HG02885 (cell line): ENCODE measurements at regions not wholly inside any gene's neighbourhood (a gene's known extent, or its start where the extent isn't known, plus 50 kb on each side); places are given as distances from the start of the nearest gene placed in this dataset.
"Not testable (repeated sequence)": the region's sequence is repeated elsewhere in the genome, so short reads cannot be mapped to it uniquely, and the experiment has no call there.

ENCODE experiments used
- ATAC-seq: cut with Tn5 transposase; IDR thresholded peaks from one replicate; pipeline ENCODE4 v1.9.1; 2021; ENCODE audit warnings: mild to moderate bottlenecking; ENCODE audit not compliant: unreplicated experiment, poor library complexity

DNA sequence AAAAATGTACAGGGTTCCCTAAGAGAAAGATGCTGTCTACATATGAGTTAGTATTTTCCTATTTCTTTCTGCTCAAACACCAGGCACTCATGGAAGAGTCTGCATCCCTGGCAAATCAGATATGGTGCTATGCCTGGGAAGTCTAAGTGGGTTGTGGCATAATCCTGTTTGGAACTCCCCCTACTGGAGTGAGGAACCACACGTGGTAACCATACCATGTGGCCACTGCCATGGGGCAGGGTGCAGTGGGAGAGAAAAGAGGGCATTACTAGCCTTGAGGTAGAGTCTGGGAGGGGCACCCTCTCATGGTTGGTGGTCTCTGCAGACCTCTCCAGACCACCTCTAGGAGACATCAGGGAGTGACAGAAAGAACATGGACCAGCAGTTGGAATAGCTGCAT lies 257.9 kb upstream of the ATP5MC3 start:
- no peak for ATAC-seq

DNA sequence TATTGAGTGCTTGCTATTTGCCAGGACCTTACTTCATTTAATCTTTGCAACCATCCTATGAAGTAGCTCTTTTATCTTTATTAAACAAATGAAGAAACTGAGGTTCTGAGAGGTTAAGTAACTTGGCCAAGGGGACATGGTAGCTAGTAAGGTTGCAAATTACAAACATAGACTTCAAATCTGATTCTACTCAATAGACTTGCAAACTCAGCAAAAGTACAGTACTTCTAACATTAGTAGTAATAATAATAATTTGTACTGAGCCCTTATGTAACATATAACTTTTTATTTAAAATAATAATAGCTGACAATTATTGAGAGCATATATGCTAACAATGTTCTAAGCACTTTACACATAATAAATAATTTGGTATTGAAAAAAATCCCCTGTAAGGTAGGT lies 255.7 kb upstream of the ATP5MC3 start:
- no peak for ATAC-seq

DNA sequence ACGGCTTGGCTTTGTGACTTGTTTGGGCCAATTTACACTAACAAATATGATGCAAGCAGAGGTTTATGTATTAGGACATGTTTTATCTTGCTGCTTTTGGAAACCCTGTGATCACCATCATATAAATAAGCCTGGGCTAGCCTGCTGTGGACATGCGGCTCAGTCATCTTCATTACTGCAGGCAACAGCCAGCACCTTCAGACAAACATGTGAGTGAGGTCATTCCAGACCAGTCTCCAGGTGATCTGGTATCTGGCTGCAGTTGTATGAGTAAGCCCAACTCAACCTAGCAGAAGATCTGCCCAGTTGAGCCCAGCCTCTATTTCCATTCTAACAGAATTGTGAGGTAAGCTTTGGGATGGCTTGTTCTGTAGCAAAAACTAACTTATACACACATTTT lies 254.6 kb upstream of the ATP5MC3 start:
- no peak for ATAC-seq

DNA sequence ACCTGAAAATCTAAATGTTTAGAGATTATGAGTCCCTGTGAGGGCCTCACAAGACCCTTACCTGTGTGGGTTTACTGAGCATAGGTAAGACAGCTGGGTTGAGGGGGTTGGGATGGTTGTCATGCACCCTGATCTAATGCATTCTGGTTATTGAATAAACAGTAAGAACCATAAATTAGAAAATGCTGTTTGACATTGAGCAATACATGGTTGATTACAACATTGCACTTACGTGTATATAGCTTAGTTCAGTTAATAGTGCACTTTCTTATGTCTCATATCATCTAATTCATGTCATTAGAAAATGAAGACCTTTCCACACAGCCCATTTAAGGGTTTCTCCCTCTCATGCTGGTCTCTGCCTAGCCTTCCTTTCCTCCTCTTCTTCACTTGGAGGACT lies 253.5 kb upstream of the ATP5MC3 start:
- no peak for ATAC-seq

DNA sequence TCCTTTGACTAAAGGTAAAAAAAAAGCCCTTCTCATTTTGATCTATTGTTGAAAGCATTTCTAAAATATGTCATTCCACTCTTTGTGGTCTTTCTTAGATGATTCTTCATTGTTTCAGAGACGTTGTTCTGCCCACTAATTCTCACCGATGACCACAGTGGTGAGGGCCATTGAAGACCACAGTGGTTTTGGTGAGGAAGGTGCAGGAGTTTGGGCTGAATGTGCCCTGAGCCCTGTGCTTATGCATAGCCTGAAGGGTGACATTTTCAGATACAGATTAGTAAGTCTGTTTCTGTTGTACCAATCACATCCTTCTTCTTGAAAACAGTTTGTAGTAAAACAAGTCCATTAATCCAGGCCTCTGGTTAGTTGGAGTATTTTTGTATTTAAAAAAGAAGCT lies 251.3 kb upstream of the ATP5MC3 start:
- no peak for ATAC-seq

DNA sequence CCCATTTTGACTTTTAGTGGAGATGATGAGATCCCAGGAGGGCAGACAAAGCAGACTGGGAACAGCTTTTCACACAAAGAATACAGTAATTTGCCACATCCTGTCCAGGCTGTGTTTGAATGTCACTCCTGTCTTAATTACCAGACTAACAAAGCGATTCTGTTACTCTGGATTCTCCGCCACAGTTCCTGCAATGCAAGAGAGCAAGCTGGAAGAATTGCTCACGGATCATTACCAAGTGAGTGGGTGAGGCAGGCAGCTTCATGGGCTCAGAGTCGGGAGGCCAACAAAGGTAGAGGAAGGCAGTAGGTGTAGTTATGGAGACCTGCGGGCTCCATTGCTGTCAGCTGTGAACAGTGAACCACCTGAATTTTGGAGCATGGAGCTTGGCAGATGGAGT lies 250.5 kb upstream of the ATP5MC3 start:
- no peak for ATAC-seq

DNA sequence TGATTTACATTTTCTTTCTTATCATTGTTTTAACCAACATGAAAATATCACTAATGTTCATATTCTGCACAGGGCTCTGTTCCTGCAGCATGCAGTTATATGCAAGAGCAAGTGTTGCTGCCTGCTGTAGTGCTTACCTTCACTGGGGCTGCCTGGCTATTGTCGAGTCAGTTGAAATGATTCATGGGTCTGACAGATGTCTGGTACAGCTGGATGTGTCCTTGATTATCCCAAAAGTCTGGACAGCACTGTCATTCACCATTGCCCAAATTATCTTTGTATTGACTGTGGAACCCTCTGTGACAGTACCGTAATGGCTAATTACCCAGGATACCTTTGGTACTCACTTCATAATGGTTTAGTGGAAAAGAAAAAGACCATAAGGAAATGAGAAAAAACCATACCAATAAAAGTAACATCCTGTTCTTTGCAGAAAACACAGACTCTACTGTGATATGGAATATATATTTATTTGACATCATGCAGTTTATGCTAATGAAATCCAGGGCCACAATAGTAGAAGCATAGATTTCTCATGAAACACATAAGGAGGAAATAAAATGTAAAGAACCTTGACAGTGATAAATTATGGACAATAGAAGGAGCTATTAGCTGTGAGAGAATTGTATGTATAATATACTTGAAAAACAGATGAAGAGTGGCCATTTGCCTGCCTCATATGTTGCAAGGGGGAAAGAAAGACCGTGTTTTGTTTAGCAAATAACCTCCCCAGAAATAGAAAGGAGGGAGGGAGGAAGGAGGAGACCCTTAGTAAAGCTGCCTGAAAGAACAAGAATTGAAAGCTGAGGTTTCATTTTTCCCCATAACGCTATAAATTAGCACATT lies 249.8 kb upstream of the ATP5MC3 start:
- ATAC-seq: no peak

DNA sequence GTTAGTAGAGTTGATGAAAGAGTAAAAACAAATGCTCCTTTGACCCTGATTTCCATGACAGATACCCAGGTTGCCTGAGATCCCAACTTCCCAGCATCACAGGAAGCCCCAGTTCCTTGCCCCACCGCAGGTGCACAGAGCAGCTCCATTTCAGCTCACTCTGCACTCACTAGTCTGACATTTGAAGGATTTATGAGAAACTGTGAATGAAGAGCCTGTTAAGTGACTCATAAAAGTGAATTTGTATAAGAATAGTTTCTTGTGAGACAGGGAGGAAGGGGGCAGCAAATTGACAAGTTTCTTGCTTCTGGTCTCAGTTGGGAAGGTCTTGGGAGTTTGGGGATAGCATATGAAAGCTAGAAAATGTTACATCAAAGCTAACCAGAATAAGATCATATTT lies 248.7 kb upstream of the ATP5MC3 start:
- ATAC-seq: no peak

DNA sequence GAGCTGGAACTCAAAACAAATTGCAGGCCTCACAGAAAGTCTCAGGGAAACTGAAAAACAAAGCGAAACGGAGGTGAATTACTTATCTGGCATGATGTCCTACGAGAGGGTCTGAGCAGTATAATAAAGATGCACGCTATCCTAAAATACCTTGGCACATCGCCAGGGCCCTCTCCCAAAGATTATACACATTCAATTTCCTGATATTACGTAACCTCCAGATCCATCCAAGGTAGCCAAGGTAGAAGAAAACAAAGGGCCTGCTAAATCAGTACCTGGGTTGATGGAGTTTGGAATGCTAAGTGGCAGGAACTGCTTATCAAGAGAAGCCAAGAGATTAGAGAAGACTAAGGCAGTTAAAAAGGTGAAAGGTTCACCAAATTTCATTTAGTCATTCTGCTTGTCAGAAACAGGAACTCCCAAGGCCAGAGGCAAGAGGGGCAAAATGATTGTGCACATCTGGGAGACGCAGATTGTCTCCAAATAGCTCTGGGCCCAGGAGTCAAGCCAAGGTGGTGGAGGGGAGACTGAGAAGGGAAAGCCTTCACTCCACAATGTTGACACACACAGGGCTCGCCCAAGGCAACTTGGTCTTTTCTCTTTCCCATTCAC lies 236.8 kb upstream of the ATP5MC3 start:
- no peak for ATAC-seq

DNA sequence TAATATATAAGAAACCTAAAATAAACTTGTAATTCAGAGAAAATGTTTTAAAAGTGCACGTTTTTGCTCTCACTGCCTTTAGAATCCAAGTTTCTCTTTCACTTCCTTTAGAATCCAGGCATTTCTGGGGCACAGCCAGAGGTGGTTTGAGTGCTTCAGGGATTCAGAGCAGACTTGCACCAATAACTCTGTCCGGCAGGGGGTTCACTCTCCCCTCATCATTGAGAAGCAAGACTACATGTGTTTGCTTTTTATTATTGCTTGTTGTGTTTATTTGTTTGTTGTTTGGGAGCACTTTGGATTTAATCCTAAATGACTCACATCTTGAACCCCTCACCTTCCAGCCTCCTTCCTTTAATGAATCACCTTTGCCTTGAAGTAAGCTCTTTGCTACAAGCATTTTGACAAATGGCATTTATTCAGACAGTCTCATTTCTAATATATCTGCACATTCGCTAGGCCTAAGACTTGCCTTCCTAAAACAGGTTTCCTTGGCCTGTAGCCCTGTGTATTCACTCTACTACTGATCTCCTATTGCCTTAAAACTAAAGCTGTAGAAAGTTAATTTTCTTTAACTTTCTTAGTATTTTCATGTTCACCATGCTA lies 233.5 kb upstream of the ATP5MC3 start:
- no peak for ATAC-seq

DNA sequence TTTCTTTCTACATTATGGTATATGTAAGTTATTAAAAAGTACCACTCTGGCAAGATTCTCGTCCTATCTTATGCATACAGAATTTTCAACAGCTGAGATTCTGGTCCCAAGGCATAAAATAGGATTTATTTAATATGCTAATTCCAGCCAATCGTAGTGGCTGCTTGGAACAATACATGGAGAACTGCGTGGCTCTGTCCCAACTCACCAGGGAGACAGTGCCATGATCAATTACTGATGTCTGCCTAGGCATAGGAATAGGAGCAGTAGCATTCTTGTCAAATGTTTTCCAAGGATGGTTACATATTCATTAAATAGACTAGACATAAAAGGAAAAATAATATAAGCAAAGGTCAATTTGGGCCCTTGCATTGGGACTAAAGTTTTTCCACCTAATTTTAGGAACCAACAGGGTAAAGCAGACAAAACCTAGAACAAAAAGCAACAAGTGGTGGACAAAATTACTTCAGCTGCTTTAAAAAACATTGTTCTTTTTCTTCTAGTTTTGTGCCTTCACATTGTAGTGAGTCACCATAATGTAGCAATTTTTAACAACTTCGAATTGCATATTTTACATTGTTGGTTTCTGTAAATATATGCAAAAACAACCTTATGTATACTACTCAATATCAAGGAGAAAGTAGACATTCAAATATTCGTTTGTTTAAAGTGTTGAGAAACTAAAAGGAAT lies 232.8 kb upstream of the ATP5MC3 start:
- ATAC-seq: no peak

DNA sequence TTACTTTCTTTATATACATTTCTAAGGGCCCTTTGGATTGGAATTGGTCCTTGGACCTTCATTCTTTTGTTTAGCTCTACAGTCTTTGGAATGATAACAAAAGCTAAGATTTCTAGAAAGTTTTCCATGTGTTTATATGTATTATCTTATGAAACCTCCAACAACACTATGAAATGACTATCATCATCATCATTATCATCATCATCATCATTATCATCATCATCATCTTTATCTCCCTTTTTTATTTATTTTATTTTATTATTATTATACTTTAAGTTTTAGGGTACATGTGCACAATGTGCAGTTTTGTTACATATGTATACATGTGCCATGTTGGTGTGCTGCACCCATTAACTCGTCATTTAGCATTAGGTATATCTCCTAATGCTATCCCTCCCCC lies 229.4 kb upstream of the ATP5MC3 start:
- not testable (repeated sequence) for ATAC-seq

DNA sequence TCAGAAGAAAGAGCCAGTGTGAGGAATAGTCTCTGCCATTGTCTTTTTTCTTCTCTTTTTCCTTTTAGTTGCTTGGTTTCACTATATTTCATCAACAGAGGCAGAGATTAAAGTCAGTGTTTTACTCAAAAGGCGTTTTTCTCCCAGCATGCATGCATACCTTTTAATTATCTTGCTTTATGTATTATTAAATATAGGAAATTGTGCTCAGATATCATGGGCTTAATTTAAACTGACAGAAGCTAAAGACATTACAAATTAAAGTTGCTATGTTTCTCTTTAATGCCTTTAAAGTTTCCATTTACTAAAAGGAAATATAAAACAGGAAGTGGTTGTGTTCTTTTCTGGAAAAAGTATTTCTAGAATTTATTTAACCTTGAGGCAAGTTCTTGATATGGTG lies 223.3 kb upstream of the ATP5MC3 start:
- no peak for ATAC-seq

DNA sequence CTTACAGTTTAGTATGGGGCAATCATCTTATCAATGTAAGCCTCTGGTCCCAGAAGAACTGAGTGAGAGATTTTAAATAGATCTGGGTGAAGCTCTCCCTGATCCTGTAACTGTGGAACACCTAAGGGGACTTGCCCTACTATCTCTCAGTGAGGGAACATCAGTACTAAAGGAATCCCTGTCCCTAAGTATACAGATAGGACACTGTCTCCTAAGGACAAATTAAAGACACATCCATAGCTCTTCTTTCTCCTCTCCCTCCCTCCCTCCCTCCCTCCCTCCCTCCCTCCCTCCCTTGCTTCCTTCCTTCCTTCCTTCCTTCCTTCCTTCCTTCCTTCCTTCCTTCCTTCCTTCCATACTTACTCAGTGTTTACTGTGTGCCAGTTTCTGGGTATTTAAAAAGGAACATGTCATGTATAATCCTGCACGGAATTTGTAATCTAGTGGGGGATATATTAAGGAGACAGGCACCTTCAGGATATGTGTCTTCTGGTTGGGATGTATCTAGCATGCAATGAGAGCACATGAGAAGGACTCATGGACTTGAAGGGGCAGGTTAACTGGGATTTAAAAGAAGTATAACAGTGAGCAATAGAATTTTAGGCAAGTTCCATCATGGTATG lies 222.2 kb upstream of the ATP5MC3 start:
- ATAC-seq: no peak

DNA sequence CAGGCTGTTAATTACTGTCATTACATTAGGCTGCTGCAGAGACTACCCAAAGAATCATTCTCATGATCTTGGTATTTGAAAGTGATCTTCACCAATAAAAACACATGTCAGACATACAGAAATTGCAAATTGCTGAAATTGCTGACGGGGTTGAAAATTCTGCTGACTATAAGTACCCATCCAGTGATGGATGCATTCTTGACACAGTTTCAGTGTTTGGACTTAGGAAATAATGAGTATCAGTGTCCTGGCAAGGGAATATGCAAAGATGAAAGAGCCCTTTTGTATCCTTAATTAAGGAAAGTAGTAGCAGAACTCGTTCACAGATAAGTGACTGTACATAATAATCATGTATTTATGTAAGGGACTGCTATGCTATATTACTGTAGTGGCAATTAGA lies 221.1 kb upstream of the ATP5MC3 start:
- ATAC-seq: no peak

DNA sequence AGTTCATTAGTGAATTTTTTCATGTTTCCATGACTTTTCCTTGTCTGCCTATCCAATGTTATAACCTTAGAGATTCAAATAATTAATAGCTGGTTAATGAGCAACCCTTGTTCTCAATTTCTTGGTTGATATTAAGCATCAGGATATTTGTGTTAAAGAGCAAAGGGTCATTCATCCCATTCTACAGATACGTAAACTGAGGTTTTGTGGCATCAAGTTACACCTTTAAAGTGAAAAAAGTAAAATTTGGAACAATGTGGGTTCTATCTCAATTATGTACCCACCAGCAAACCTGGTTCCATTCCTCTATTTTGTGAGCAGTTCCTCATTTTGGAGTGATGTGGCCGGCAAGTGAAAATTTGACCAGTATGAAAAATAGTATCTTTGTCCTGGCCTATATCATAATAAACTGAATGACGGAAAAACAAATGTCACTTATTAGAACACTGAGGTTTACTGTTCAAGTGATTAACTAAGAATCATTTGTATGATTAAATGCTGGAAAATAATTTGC lies 220.5 kb upstream of the ATP5MC3 start:
- no peak for ATAC-seq

DNA sequence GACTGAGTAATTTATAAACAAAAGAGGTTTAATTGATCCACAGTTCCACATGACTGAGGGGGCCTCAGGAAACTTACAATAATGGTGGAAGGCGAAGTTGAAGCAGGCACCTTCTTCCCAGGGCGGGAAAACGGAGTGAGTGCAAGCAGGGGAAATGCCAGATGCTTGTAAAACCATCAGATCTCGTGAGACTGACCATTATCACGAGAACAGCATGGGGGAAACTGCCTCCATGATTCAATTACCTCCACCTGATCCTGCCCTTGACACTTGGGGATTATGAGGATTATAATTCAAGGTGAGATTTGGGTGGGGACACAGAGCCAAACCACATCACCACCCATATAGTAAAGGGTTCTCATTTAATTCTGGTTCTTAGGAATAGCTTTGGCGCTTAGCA lies 219.5 kb upstream of the ATP5MC3 start:
- ATAC-seq: no peak

DNA sequence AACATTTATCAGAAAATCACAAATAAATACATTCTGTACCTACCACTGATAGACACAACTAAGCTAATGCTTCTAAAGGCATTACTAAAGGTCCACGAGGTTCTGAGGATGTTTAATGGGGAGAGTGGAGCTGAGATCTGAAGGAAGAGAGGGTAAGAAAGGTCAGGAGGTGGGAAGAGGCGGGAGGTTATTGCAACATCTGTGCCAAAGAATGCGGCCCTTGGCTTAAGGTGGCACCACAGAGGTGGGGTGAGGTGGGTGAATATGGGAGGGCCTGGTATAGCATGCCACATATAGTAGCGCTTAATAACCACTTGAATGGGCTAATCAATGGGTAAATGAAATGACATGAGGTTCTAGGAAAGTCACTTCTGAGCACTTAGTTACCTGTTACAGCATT lies 217.8 kb upstream of the ATP5MC3 start:
- ATAC-seq: no peak

DNA sequence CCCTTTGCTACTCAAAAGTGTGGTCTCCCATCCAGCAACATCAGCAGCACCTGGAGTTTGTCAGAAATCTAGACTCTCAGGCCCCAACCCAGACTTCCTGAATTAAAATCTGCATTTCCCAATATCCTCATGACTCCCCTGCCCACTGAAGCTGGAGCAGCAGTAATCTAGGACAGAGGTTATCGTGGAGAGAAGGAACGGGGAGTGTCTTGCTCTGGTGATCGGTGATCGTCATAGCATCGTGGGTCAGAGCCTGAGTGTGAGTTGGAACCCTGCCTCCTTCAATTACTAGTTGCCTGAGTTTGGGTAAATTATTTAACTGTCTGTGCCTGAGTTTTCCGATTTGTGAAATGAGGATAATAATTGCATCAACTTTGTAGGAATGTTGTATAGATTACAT lies 217.3 kb upstream of the ATP5MC3 start:
- ATAC-seq: no peak

DNA sequence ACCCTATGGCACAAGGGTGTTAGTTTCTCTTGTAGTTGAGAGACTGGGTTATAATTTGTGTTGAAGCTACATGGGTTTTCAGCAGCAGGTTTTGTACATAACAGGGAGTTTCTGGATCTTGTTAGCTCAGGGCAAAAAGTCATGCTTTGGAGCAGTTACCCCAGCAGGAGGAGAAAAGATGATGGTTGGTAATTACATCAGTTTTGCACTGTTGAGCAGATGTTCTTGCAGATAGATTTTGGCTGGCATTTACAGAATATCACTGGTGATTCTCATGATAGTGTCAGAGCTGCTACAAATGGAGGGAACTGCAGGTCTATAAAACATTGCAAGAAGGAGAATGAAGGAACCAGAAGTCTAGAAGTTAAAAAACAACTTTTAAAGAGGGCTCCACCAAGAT lies 215.2 kb upstream of the ATP5MC3 start:
- ATAC-seq: no peak

DNA sequence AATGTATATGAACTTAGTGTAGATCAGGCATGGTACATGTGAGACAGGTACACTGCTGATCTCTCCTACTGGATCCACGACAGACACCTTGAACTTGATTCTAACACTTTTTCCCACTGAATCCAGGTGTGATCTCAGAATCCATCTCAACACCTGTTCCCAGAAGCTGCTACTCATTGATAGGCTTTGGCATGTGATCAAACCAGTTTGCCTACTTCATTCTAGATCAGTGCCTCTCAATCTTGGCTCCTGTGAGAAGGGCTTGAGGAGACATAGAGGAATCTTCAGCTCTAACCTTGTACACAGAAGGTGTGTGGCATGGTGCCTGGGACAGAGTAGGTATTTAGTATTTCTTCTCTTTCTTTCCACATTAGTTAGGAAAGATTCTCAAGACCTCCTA lies 212.3 kb upstream of the ATP5MC3 start:
- no peak for ATAC-seq
